Gastroesophageal sphincter (tissue), 3 donors: ENCODE measurements at regions not wholly inside any gene's neighbourhood (a gene's known extent, or its start where the extent isn't known, plus 50 kb on each side); places are given as distances from the start of the nearest gene placed in this dataset.

Source experiments
- POLR2A ChIP-seq, 2 donors: fragments of 450-650 bp; IDR thresholded peaks; one replicate each; pipeline ENCODE4 v1.6.1; 2017; ENCODE audit warnings: antibody characterized with exemption in 2 of 2, mild to moderate bottlenecking in 2 of 2, moderate library complexity in 1 of 2
- POLR2AphosphoS5 ChIP-seq: sonication (generic); formaldehyde crosslinking; IDR thresholded peaks from one replicate; pipeline ENCODE4 v1.6.1; 2017; ENCODE audit warnings: antibody characterized with exemption
- TF ChIP-seq, protein P1 (sequence below), 4 experiments: fragments of 200-600 bp in 2 of 4; fragments of 450-650 bp in 2 of 4; sonication (generic) in 1 of 4; IDR thresholded peaks; one replicate each; pipeline ENCODE4 v1.5.1; 2017 to 2019; ENCODE audit warnings: antibody characterized with exemption in 4 of 4, mild to moderate bottlenecking in 2 of 4, moderate library complexity in 2 of 4

DNA sequence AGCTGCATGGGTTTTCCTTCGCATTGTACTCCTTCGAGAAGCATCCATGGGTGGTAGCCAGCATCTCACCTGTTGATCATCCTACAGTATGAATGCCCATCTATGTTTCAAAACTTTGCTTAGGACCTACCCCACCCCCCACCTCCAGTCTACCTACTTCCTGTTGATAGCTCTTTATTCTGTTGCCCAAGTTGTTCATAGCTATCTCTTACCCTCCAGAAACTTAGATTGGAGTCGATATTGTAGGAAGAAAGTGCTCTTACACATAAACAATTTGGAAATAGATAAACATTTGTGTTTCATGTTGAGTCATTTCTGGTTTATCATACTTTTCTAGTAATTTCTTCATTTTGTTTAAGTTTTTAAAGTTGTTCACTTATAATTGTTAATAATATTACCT is 90.1 kb downstream of the FAS start:
- TF ChIP-seq, protein P1, sequence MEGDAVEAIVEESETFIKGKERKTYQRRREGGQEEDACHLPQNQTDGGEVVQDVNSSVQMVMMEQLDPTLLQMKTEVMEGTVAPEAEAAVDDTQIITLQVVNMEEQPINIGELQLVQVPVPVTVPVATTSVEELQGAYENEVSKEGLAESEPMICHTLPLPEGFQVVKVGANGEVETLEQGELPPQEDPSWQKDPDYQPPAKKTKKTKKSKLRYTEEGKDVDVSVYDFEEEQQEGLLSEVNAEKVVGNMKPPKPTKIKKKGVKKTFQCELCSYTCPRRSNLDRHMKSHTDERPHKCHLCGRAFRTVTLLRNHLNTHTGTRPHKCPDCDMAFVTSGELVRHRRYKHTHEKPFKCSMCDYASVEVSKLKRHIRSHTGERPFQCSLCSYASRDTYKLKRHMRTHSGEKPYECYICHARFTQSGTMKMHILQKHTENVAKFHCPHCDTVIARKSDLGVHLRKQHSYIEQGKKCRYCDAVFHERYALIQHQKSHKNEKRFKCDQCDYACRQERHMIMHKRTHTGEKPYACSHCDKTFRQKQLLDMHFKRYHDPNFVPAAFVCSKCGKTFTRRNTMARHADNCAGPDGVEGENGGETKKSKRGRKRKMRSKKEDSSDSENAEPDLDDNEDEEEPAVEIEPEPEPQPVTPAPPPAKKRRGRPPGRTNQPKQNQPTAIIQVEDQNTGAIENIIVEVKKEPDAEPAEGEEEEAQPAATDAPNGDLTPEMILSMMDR (IDR thresholded peaks at IDR 0.05), result no peak
- no peak for TF ChIP-seq POLR2A (IDR thresholded peaks at IDR 0.05)
- no peak for TF ChIP-seq POLR2AphosphoS5
